Stimulated activated CD8-positive, alpha-beta memory T cell treated with anti-CD3 and anti-CD28 coated beads, Interleukin-15, amount 100 ng/mL, for 48 hours (primary cell): ENCODE measurements at regions not wholly inside any gene's neighbourhood (a gene's known extent, or its start where the extent isn't known, plus 50 kb on each side); places are given as distances from the start of the nearest gene placed in this dataset.
"Not testable (repeated sequence)": the region's sequence is repeated elsewhere in the genome, so short reads cannot be mapped to it uniquely, and the experiment has no call there.

Source experiments
- DNase-seq, 2 donors: peaks; one replicate each; pipeline ENCODE4 v3.0.0-alpha.2; 2020; ENCODE audit warnings: low read depth in 2 of 2

GRCh38 chr1:147103416-147104155 is 68.7 kb downstream of the PRKAB2 start:
- DNase-seq = not testable (repeated sequence)

GRCh38 chr1:147099192-147099591 is 73.1 kb downstream of the PRKAB2 start:
- DNase-seq = no peak

- not testable (repeated sequence) for DNase-seq
Measured at GRCh38 chr1:147098338-147098973, 73.8 kb downstream of the PRKAB2 start.

GRCh38 chr1:147095691-147096090 is 76.6 kb downstream of the PRKAB2 start:
- no peak for DNase-seq

GRCh38 chr1:147091801-147092200 is 80.5 kb downstream of the PRKAB2 start:
- DNase-seq = no peak

- no peak for DNase-seq
Measured at GRCh38 chr1:147089457-147089856, 82.8 kb downstream of the PRKAB2 start.

- no peak for DNase-seq
Measured at GRCh38 chr1:147086129-147086528, 86.1 kb downstream of the PRKAB2 start.

- peak; percentile 77 to 81 for DNase-seq
Measured at GRCh38 chr1:147084273-147085096, 87.8 kb downstream of the PRKAB2 start.

- no peak for DNase-seq
Measured at GRCh38 chr1:147083919-147084272, 88.4 kb downstream of the PRKAB2 start.

GRCh38 chr1:147080671-147081394 is 91.4 kb downstream of the PRKAB2 start:
- DNase-seq = no peak

- no peak for DNase-seq
Measured at GRCh38 chr1:147080006-147080661, 92.1 kb downstream of the PRKAB2 start.

GRCh38 chr1:147079400-147080005 is 92.8 kb downstream of the PRKAB2 start:
- no peak for DNase-seq

GRCh38 chr1:147078606-147079399 is 93.5 kb downstream of the PRKAB2 start:
- no peak for DNase-seq

- no peak for DNase-seq
Measured at GRCh38 chr1:147077936-147078605, 94.2 kb downstream of the PRKAB2 start.

GRCh38 chr1:147077523-147077922 is 94.7 kb downstream of the PRKAB2 start:
- no peak for DNase-seq

- DNase-seq = no peak
Measured at GRCh38 chr1:147077081-147077480, 95.2 kb downstream of the PRKAB2 start.

- DNase-seq = no peak
Measured at GRCh38 chr1:147076442-147076841, 95.8 kb downstream of the PRKAB2 start.

- no peak for DNase-seq
Measured at GRCh38 chr1:147072482-147073432, 99.5 kb downstream of the PRKAB2 start.
